Gastroesophageal sphincter (tissue), 3 donors: ENCODE measurements at regions not wholly inside any gene's neighbourhood (a gene's known extent, or its start where the extent isn't known, plus 50 kb on each side); places are given as distances from the start of the nearest gene placed in this dataset.

Source experiments
- CTCF ChIP-seq, 4 experiments: fragments of 200-600 bp in 2 of 4; fragments of 450-650 bp in 2 of 4; sonication (generic) in 1 of 4; IDR thresholded peaks; one replicate each; pipeline ENCODE4 v1.5.1; 2017 to 2019; ENCODE audit warnings: antibody characterized with exemption in 4 of 4, mild to moderate bottlenecking in 2 of 4, moderate library complexity in 2 of 4
- POLR2A ChIP-seq, 2 donors: fragments of 450-650 bp; IDR thresholded peaks; one replicate each; pipeline ENCODE4 v1.6.1; 2017; ENCODE audit warnings: antibody characterized with exemption in 2 of 2, mild to moderate bottlenecking in 2 of 2, moderate library complexity in 1 of 2
- POLR2AphosphoS5 ChIP-seq: sonication (generic); formaldehyde crosslinking; IDR thresholded peaks from one replicate; pipeline ENCODE4 v1.6.1; 2017; ENCODE audit warnings: antibody characterized with exemption

DNA sequence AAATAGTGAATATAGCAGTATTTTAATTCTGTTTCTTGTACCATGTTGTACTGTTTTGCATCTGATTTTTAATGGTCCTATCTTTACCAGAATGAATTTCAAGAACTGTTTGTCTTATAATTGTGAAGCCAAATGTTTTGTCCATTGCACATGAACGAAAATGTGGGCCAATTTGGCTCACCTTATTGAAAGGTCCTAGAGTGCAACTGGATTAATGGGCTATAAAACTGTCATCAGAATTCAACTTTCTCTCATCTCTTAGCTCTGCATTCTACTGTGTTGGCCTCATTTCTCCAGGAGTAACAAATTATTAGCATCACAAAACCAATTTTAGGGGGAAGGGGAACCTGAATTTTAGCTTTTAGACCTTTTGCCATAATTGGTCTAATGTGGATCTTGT is 179.4 kb upstream of the NUDT12 start:
- TF ChIP-seq CTCF (IDR thresholded peaks at IDR 0.05) (no peak), POLR2AphosphoS5 (no peak), POLR2A (IDR thresholded peaks at IDR 0.05) (no peak)
